ENCODE measurements at regions not wholly inside any gene's neighbourhood (a gene's known extent, or its start where the extent isn't known, plus 50 kb on each side); places are given as distances from the start of the nearest gene placed in this dataset.
A peak's percentile ranks its signal among the peaks of the same experiment; 100 is the strongest.

- DNase-seq (ENCODE audit: low spot score) = no peak
- H3K27me3 ChIP-seq (replicated peaks; ENCODE audit: insufficient read depth) = no peaks in the 10 kb centered on the region
- no peaks in the 10 kb centered on the region for H3K36me3 ChIP-seq
- H3K9me3 ChIP-seq = no peaks in the 10 kb centered on the region
- no peak overlapping the region for H3K27ac ChIP-seq
- ATAC-seq (ENCODE audit: insufficient number of reproducible peaks, low FRiP score, low read depth) = no peak
- no peak for TF ChIP-seq CTCF (IDR thresholded peaks at IDR 0.05)
- peaks cover 3 to 13% of the 10 kb centered on the region in 2 donors for H3K4me1 ChIP-seq (ENCODE audit: control insufficient read depth in 1 of 2, low read depth in 2 of 2)
- no peak overlapping the region for H3K4me3 ChIP-seq
Observed at GRCh38 chr7:114051871-114052331, 133.1 kb upstream of the PPP1R3A start.

GRCh38 chr7:114050571-114050970 lies 131.8 kb upstream of the PPP1R3A start:
- Histone ChIP-seq H3K4me3 (no peak overlapping the region), H3K27me3 (replicated peaks; ENCODE audit: insufficient read depth) (no peaks in the 10 kb centered on the region), H3K27ac (no peak overlapping the region), H3K9me3 (no peaks in the 10 kb centered on the region), H3K4me1 (ENCODE audit: control insufficient read depth in 1 of 2, low read depth in 2 of 2) (peaks cover 3 to 13% of the 10 kb centered on the region in 2 donors), H3K36me3 (no peaks in the 10 kb centered on the region)
- ATAC-seq (ENCODE audit: insufficient number of reproducible peaks, low FRiP score, low read depth) = no peak
- no peak for DNase-seq (ENCODE audit: low spot score)
- no peak for TF ChIP-seq CTCF (IDR thresholded peaks at IDR 0.05)

- Histone ChIP-seq H3K27me3 (replicated peaks; ENCODE audit: insufficient read depth) (no peaks in the 10 kb centered on the region), H3K4me1 (ENCODE audit: control insufficient read depth in 1 of 2, low read depth in 2 of 2) (peaks cover 3 to 13% of the 10 kb centered on the region in 2 donors), H3K4me3 (peak overlapping the region; percentile 52), H3K36me3 (no peaks in the 10 kb centered on the region), H3K27ac (no peak overlapping the region), H3K9me3 (no peaks in the 10 kb centered on the region)
- DNase-seq (ENCODE audit: low spot score) = no peak
- TF ChIP-seq CTCF (IDR thresholded peaks at IDR 0.05) = no peak
- ATAC-seq (ENCODE audit: insufficient number of reproducible peaks, low FRiP score, low read depth) = no peak
Observed at GRCh38 chr7:114048386-114049235, 129.8 kb upstream of the PPP1R3A start.

- H3K4me1 ChIP-seq (ENCODE audit: control insufficient read depth in 1 of 2, low read depth in 2 of 2) = peaks cover 3 to 13% of the 10 kb centered on the region in 2 donors
- H3K4me3 ChIP-seq = peak overlapping the region; percentile 52
- no peak for TF ChIP-seq CTCF (IDR thresholded peaks at IDR 0.05)
- H3K36me3 ChIP-seq = no peaks in the 10 kb centered on the region
- H3K9me3 ChIP-seq = no peaks in the 10 kb centered on the region
- no peak overlapping the region for H3K27ac ChIP-seq
- DNase-seq (ENCODE audit: low spot score) (no peak), ATAC-seq (ENCODE audit: insufficient number of reproducible peaks, low FRiP score, low read depth) (peak; percentile 74)
- H3K27me3 ChIP-seq (replicated peaks; ENCODE audit: insufficient read depth) = no peaks in the 10 kb centered on the region
Observed at GRCh38 chr7:114047889-114048288, 129.1 kb upstream of the PPP1R3A start.

GRCh38 chr7:114033475-114033874 lies 114.7 kb upstream of the PPP1R3A start:
- Histone ChIP-seq H3K27ac (no peak overlapping the region), H3K4me1 (ENCODE audit: control insufficient read depth in 1 of 2, low read depth in 2 of 2) (no peaks in the 10 kb centered on the region), H3K4me3 (no peak overlapping the region), H3K36me3 (no peaks in the 10 kb centered on the region), H3K9me3 (no peaks in the 10 kb centered on the region), H3K27me3 (replicated peaks; ENCODE audit: insufficient read depth) (no peaks in the 10 kb centered on the region)
- no peak for DNase-seq (ENCODE audit: low spot score)
- no peak for TF ChIP-seq CTCF (IDR thresholded peaks at IDR 0.05)
- no peak for ATAC-seq (ENCODE audit: insufficient number of reproducible peaks, low FRiP score, low read depth)
